ENCODE measurements at regions not wholly inside any gene's neighbourhood (a gene's known extent, or its start where the extent isn't known, plus 50 kb on each side); places are given as distances from the start of the nearest gene placed in this dataset.
A peak's percentile ranks its signal among the peaks of the same experiment; 100 is the strongest.

- Histone ChIP-seq H3F3A (ENCODE audit: low read depth) (peaks cover 11% of the 10 kb centered on the region), H3K4me3 (no peak overlapping the region), H3K4me1 (peaks cover 20% of the 10 kb centered on the region), H2AFZ (replicated peaks) (no peak overlapping the region), H3K9me3 (ENCODE audit: low read depth) (no peaks in the 10 kb centered on the region), H3K36me3 (no peaks in the 10 kb centered on the region), H3K9ac (no peak overlapping the region), H3K4me2 (peak overlapping the region; percentile 21), H4K20me1 (ENCODE audit: low read depth) (no peaks in the 10 kb centered on the region), H3K27ac (no peak overlapping the region), H3K79me2 (ENCODE audit: low read depth) (no peaks in the 10 kb centered on the region), H3K27me3 (no peaks in the 10 kb centered on the region)
- no peak for TF ChIP-seq EZH2phosphoT487 (IDR thresholded peaks at IDR 0.05)
- TF ChIP-seq EZH2 (IDR thresholded peaks at IDR 0.05) = no peak
- no peak for TF ChIP-seq CTCF (IDR thresholded peaks at IDR 0.05)
- Mint-ChIP-seq H3K9me3 (no peaks in the 10 kb centered on the region), H3K27ac (no peak overlapping the region), H3K4me3 (no peak overlapping the region), H3K27me3 (ENCODE audit: insufficient read depth, low read depth) (no peaks in the 10 kb centered on the region), H3K4me1 (peaks cover 8% of the 10 kb centered on the region), H3K36me3 (no peaks in the 10 kb centered on the region)
- DNase-seq (ENCODE audit: low spot score) = peak; percentile 49
Measured at GRCh38 chr14:66045572-66046021, 440.6 kb upstream of the CCDC196 start.

- Mint-ChIP-seq H3K27me3 (ENCODE audit: insufficient read depth, low read depth) (no peaks in the 10 kb centered on the region), H3K36me3 (no peaks in the 10 kb centered on the region), H3K4me3 (no peak overlapping the region), H3K9me3 (no peaks in the 10 kb centered on the region), H3K4me1 (peaks cover 8% of the 10 kb centered on the region), H3K27ac (no peak overlapping the region)
- DNase-seq (ENCODE audit: low spot score) = no peak
- TF ChIP-seq EZH2 (IDR thresholded peaks at IDR 0.05) = no peak
- no peak overlapping the region for H3K27ac ChIP-seq
- no peaks in the 10 kb centered on the region for H3K79me2 ChIP-seq (ENCODE audit: low read depth)
- H3K4me1 ChIP-seq = peaks cover 24% of the 10 kb centered on the region
- peaks cover 11% of the 10 kb centered on the region for H3F3A ChIP-seq (ENCODE audit: low read depth)
- no peak overlapping the region for H2AFZ ChIP-seq (replicated peaks)
- no peak overlapping the region for H3K4me3 ChIP-seq
- H3K36me3 ChIP-seq = no peaks in the 10 kb centered on the region
- no peaks in the 10 kb centered on the region for H3K27me3 ChIP-seq
- no peaks in the 10 kb centered on the region for H4K20me1 ChIP-seq (ENCODE audit: low read depth)
- no peak overlapping the region for H3K9ac ChIP-seq
- no peak overlapping the region for H3K4me2 ChIP-seq
- H3K9me3 ChIP-seq (ENCODE audit: low read depth) = no peaks in the 10 kb centered on the region
Measured at GRCh38 chr14:66046035-66046434, 440.1 kb upstream of the CCDC196 start.

GRCh38 chr14:66046591-66046990 lies 439.6 kb upstream of the CCDC196 start:
- peaks cover 8% of the 10 kb centered on the region for H3K4me1 Mint-ChIP-seq
- H3K27ac Mint-ChIP-seq = no peak overlapping the region
- H3K4me2 ChIP-seq = no peak overlapping the region
- DNase-seq (ENCODE audit: low spot score) = no peak
- TF ChIP-seq CTCF (IDR thresholded peaks at IDR 0.05) (no peak), EZH2phosphoT487 (IDR thresholded peaks at IDR 0.05) (no peak)
- no peaks in the 10 kb centered on the region for H3K27me3 ChIP-seq
- H3K4me3 ChIP-seq = no peak overlapping the region
- H3K9me3 Mint-ChIP-seq = no peaks in the 10 kb centered on the region
- peaks cover 30% of the 10 kb centered on the region for H3K4me1 ChIP-seq
- H3K9me3 ChIP-seq (ENCODE audit: low read depth) = no peaks in the 10 kb centered on the region
- no peak overlapping the region for H3K4me3 Mint-ChIP-seq
- H2AFZ ChIP-seq (replicated peaks) = no peak overlapping the region
- H3K36me3 ChIP-seq = no peaks in the 10 kb centered on the region
- H3K27me3 Mint-ChIP-seq (ENCODE audit: insufficient read depth, low read depth) = no peaks in the 10 kb centered on the region
- H3K27ac ChIP-seq = no peak overlapping the region
- no peaks in the 10 kb centered on the region for H4K20me1 ChIP-seq (ENCODE audit: low read depth)
- no peak overlapping the region for H3K9ac ChIP-seq
- no peaks in the 10 kb centered on the region for H3K79me2 ChIP-seq (ENCODE audit: low read depth)
- peaks cover 11% of the 10 kb centered on the region for H3F3A ChIP-seq (ENCODE audit: low read depth)
- no peaks in the 10 kb centered on the region for H3K36me3 Mint-ChIP-seq

- no peak overlapping the region for H2AFZ ChIP-seq (replicated peaks)
- TF ChIP-seq CTCF (IDR thresholded peaks at IDR 0.05) (no peak), EZH2phosphoT487 (IDR thresholded peaks at IDR 0.05) (no peak), EZH2 (IDR thresholded peaks at IDR 0.05) (no peak)
- Mint-ChIP-seq H3K9me3 (peaks cover 13% of the 10 kb centered on the region), H3K4me3 (no peak overlapping the region), H3K4me1 (peaks cover 5% of the 10 kb centered on the region), H3K36me3 (no peaks in the 10 kb centered on the region), H3K27ac (no peak overlapping the region), H3K27me3 (ENCODE audit: insufficient read depth, low read depth) (peaks cover 6% of the 10 kb centered on the region)
- H3K9me3 ChIP-seq (ENCODE audit: low read depth) = no peaks in the 10 kb centered on the region
- peaks cover 18% of the 10 kb centered on the region for H3K4me1 ChIP-seq
- H3K4me2 ChIP-seq = no peak overlapping the region
- H3F3A ChIP-seq (ENCODE audit: low read depth) = peaks cover 3% of the 10 kb centered on the region
- no peaks in the 10 kb centered on the region for H4K20me1 ChIP-seq (ENCODE audit: low read depth)
- H3K27me3 ChIP-seq = no peaks in the 10 kb centered on the region
- H3K4me3 ChIP-seq = no peak overlapping the region
- H3K36me3 ChIP-seq = no peaks in the 10 kb centered on the region
- no peak overlapping the region for H3K9ac ChIP-seq
- H3K79me2 ChIP-seq (ENCODE audit: low read depth) = no peaks in the 10 kb centered on the region
- DNase-seq (ENCODE audit: low spot score) = no peak
- no peak overlapping the region for H3K27ac ChIP-seq
Measured at GRCh38 chr14:66056268-66056907, 429.8 kb upstream of the CCDC196 start.

Data from neural progenitor cell (in vitro differentiated cells).